ENCODE measurements at regions not wholly inside any gene's neighbourhood (a gene's known extent, or its start where the extent isn't known, plus 50 kb on each side); places are given as distances from the start of the nearest gene placed in this dataset.

DNA sequence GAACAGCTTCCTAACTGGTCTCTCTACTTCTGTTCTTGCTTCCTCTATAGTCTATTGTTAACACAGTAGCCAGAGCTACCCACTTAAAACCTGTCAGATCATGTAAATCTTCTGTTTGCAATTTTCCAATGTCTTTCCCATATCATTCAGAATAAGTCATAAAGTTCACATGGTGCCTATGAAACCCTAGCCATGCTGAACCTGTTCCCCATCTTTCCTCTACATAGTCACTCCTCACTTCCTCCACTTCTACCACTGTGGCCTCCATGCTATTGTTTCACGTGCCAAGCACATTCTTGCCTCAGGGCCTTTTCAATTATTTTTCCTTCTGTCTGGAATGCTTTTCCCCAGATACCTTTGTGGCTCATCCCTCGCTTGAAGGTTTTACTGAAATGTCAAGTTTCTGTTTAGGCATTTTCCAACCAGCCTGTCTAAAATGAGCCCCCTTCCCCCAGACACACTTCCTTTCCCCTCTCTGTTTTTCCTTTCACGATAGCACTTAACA, 132.1 kb downstream of the DYRK2 start:
- WGBS, 2 experiments (ENCODE audit: extremely low coverage in 1 of 2, insufficient coverage in 1 of 2, insufficient read length in 1 of 2, insufficient replicate concordance in 2 of 2, low coverage in 1 of 2, low lambda C conversion rate in 2 of 2, missing lambda C conversion rate in 1 of 2) = 87% methylated on average over 3 of the region's 3 CpGs; no CpG with 5 or more reads in 1 of the 2 experiments

More for the DNA sequence above, 132.1 kb downstream of the DYRK2 start:
- POLR2A ChIA-PET (ENCODE audit: partially characterized antibody) = interaction anchor here (1.2 kb wide), 1 partner anchor 8 kb away, joined by 3 read pairs; no protein-coding TSS in a partner anchor
- no peak overlapping the region for H3K4me3 ChIP-seq (ENCODE audit: extremely low read depth in 1 of 4, insufficient read depth in 2 of 4, low read depth in 3 of 4, low read length in 4 of 4)
- no peak for FAIRE-seq
- H3K79me1 ChIP-seq (ENCODE audit: low read depth, low read length) = no peaks in the 10 kb centered on the region
- DNase-seq (ENCODE audit: low read depth in 1 of 2, low spot score in 2 of 2) = no peak
- H3K36me3 ChIP-seq (ENCODE audit: control insufficient read depth in 2 of 4, insufficient read depth in 4 of 4, low read length in 3 of 4) = no peaks in the 10 kb centered on the region
- H3K27me3 ChIP-seq (replicated peaks in 1 of 4; ENCODE audit: control insufficient read depth in 3 of 4, extremely low read depth in 1 of 4, insufficient read depth in 3 of 4, low read length in 3 of 4) = no peaks in the 10 kb centered on the region
- no peak overlapping the region for H3K14ac ChIP-seq (ENCODE audit: insufficient read length)
- no peak overlapping the region for H3K4ac ChIP-seq (replicated peaks; ENCODE audit: insufficient read length, low read depth, low read length)
- CTCF ChIA-PET (ENCODE audit: partially characterized antibody) = no interaction called here
- H3K23me2 ChIP-seq (ENCODE audit: low read depth, low read length) = no peaks in the 10 kb centered on the region
- no peak overlapping the region for H2BK15ac ChIP-seq (ENCODE audit: low read length)
- no peak overlapping the region for H3K56ac ChIP-seq (replicated peaks; ENCODE audit: insufficient read length, low read depth, low read length)
- H3K9me3 ChIP-seq (ENCODE audit: insufficient read depth in 2 of 2, low read depth in 1 of 2, low read length in 1 of 2) = no peaks in the 10 kb centered on the region
- H3K18ac ChIP-seq (ENCODE audit: extremely low read depth, low read length) = no peak overlapping the region
- H3K23ac ChIP-seq (ENCODE audit: insufficient read length) = no peak overlapping the region
- H2BK120ac ChIP-seq (replicated peaks; ENCODE audit: low read depth, low read length) = no peak overlapping the region
- no peaks in the 10 kb centered on the region for H3K79me2 ChIP-seq (ENCODE audit: control insufficient read depth in 1 of 2, insufficient read depth in 2 of 2, low read length in 2 of 2)
- no peak overlapping the region for H3K27ac ChIP-seq (ENCODE audit: low read depth, low read length)
- H3K9ac ChIP-seq (replicated peaks in 1 of 4; ENCODE audit: extremely low read depth in 1 of 4, low read depth in 3 of 4, low read length in 3 of 4) = no peak overlapping the region
- no peak overlapping the region for H2BK20ac ChIP-seq (ENCODE audit: low read length)
- H3K4me2 ChIP-seq (ENCODE audit: insufficient read depth in 1 of 2, low read depth in 2 of 2, low read length in 2 of 2) = no peak overlapping the region
- H4K8ac ChIP-seq (ENCODE audit: extremely low read depth, insufficient read depth, low read length) = no peak overlapping the region
- TF ChIP-seq SIRT6 (IDR thresholded peaks at IDR 0.05; ENCODE audit: low read length) = no peak
- TF ChIP-seq PHF8 (conservative IDR thresholded peaks at IDR 0.05; ENCODE audit: low read depth, low read length) = no peak
- TF ChIP-seq SIX5 (IDR thresholded peaks at IDR 0.05; ENCODE audit: low read depth, low read length) = no peak
- TF ChIP-seq RNF2 (IDR thresholded peaks at IDR 0.05; ENCODE audit: borderline replicate concordance, low read depth, low read length, missing control alignments, poor library complexity, severe bottlenecking) = no peak
- TF ChIP-seq CBX8 (IDR thresholded peaks at IDR 0.05; ENCODE audit: borderline replicate concordance, low read depth, low read length) = no peak
- TF ChIP-seq SAP30 (IDR thresholded peaks at IDR 0.05; ENCODE audit: insufficient read depth, insufficient replicate concordance, low read length) = no peak
- no peak for TF ChIP-seq JUND (IDR thresholded peaks at IDR 0.05; ENCODE audit: low read length)
- no peak for TF ChIP-seq JUN (IDR thresholded peaks at IDR 0.05; ENCODE audit: low read depth, low read length)
- TF ChIP-seq EZH2 (IDR thresholded peaks at IDR 0.05; ENCODE audit: low read depth, low read length, severe bottlenecking) = no peak
- no peak for TF ChIP-seq TEAD4 (IDR thresholded peaks at IDR 0.05; ENCODE audit: low read depth, low read length)
- TF ChIP-seq RXRA (IDR thresholded peaks at IDR 0.05; ENCODE audit: insufficient read depth, low read depth, low read length) = no peak
- TF ChIP-seq MAFK (IDR thresholded peaks at IDR 0.05; ENCODE audit: low read depth, low read length) = no peak
- TF ChIP-seq SP4 (IDR thresholded peaks at IDR 0.05; ENCODE audit: low read length) = no peak
- TF ChIP-seq NANOG (IDR thresholded peaks at IDR 0.05; ENCODE audit: insufficient read depth, low read depth, low read length, poor library complexity, severe bottlenecking) = no peak
- H3K4me1 ChIP-seq (replicated peaks in 1 of 4; ENCODE audit: control insufficient read depth in 3 of 4, insufficient read depth in 4 of 4, low read length in 3 of 4) = no peaks in the 10 kb centered on the region
- H4K5ac ChIP-seq (ENCODE audit: insufficient read length, low read depth, low read length) = no peak overlapping the region
- H2BK12ac ChIP-seq (ENCODE audit: low read depth, low read length) = no peak overlapping the region
- no peak overlapping the region for H4K91ac ChIP-seq (replicated peaks; ENCODE audit: insufficient read length, low read length)
- no peak overlapping the region for H2AFZ ChIP-seq (ENCODE audit: low read length)
- H2AK5ac ChIP-seq (ENCODE audit: low read depth, low read length) = no peak overlapping the region
- no peak overlapping the region for H2BK5ac ChIP-seq (ENCODE audit: low read depth, low read length)
- H4K20me1 ChIP-seq (replicated peaks in 1 of 2; ENCODE audit: control insufficient read depth in 1 of 2, insufficient read depth in 2 of 2, low read length in 2 of 2) = no peaks in the 10 kb centered on the region

Data from H1 (cell line).